ENCODE measurements at regions not wholly inside any gene's neighbourhood (a gene's known extent, or its start where the extent isn't known, plus 50 kb on each side); places are given as distances from the start of the nearest gene placed in this dataset.

DNA sequence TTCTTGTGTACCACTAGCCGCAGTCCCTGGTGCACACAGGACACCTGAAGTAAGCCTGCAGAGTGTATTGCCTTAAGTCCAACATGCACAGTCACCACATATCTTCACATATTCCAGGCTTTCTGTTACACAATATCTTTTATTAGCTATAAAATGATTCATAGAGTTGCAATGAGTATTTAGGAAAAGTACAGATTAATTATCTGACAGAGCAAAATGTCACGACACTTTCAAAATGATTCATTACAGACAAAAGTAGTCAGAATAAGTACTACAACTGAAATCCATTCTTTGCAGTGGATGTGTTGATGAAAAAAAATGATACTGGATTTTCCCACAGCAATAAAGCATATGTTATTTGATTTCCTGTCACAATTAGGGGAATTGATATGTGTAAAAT is 199.5 kb upstream of the ASCC3 start:
- TF ChIP-seq, protein P1, sequence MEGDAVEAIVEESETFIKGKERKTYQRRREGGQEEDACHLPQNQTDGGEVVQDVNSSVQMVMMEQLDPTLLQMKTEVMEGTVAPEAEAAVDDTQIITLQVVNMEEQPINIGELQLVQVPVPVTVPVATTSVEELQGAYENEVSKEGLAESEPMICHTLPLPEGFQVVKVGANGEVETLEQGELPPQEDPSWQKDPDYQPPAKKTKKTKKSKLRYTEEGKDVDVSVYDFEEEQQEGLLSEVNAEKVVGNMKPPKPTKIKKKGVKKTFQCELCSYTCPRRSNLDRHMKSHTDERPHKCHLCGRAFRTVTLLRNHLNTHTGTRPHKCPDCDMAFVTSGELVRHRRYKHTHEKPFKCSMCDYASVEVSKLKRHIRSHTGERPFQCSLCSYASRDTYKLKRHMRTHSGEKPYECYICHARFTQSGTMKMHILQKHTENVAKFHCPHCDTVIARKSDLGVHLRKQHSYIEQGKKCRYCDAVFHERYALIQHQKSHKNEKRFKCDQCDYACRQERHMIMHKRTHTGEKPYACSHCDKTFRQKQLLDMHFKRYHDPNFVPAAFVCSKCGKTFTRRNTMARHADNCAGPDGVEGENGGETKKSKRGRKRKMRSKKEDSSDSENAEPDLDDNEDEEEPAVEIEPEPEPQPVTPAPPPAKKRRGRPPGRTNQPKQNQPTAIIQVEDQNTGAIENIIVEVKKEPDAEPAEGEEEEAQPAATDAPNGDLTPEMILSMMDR (IDR thresholded peaks at IDR 0.05), result no peak
- TF ChIP-seq POLR2A (IDR thresholded peaks at IDR 0.05), result no peak
